Liver (tissue), 8 donors: ENCODE measurements at regions not wholly inside any gene's neighbourhood (a gene's known extent, or its start where the extent isn't known, plus 50 kb on each side); places are given as distances from the start of the nearest gene placed in this dataset.

ENCODE experiments used
- DNase-seq: peaks from one replicate; pipeline ENCODE4 v3.0.0-alpha.2; 2017; ENCODE audit warnings: low spot score
- H3K27ac ChIP-seq, 2 donors: one replicate each; pipeline ENCODE4 v1.7.0; 2013; ENCODE audit warnings: inconsistent platforms in 2 of 2, low read length in 2 of 2, control low read depth in 1 of 2, low read depth in 1 of 2, mild to moderate bottlenecking in 1 of 2
- H3K27me3 ChIP-seq, 4 donors: one replicate each; pipeline versions ENCODE4 v1.6.1 to v1.7.0; 2013; ENCODE audit warnings: low read length in 3 of 4, inconsistent platforms in 1 of 4, mild to moderate bottlenecking in 1 of 4, moderate library complexity in 1 of 4; ENCODE audit not compliant: control insufficient read depth in 4 of 4, insufficient read depth in 4 of 4
- H3K36me3 ChIP-seq, 4 donors: one replicate each; pipeline versions ENCODE4 v1.6.1 to v1.7.0; 2013; ENCODE audit warnings: low read length in 3 of 4, mild to moderate bottlenecking in 3 of 4, low read depth in 1 of 4, moderate library complexity in 1 of 4; ENCODE audit not compliant: control insufficient read depth in 4 of 4, insufficient read depth in 3 of 4
- H3K4me1 ChIP-seq, 4 donors: one replicate each; pipeline versions ENCODE4 v1.6.1 to v1.7.0; 2013; ENCODE audit warnings: low read length in 3 of 4, mild to moderate bottlenecking in 3 of 4, moderate library complexity in 1 of 4; ENCODE audit not compliant: control insufficient read depth in 4 of 4, insufficient read depth in 4 of 4
- H3K4me3 ChIP-seq, 3 donors: one replicate each; pipeline versions ENCODE4 v1.6.1 to v1.7.0; 2013; ENCODE audit warnings: low read length in 3 of 3, control low read depth in 1 of 3, low read depth in 1 of 3, mild to moderate bottlenecking in 1 of 3
- H3K9ac ChIP-seq, 2 donors: one replicate each; pipeline ENCODE4 v1.7.0; 2013; ENCODE audit warnings: low read length in 2 of 2, mild to moderate bottlenecking in 2 of 2, moderate library complexity in 2 of 2, control low read depth in 1 of 2, low read depth in 1 of 2
- H3K9me3 ChIP-seq, 4 donors: one replicate each; pipeline versions ENCODE4 v1.6.1 to v1.7.0; 2013; ENCODE audit warnings: low read length in 3 of 4; ENCODE audit not compliant: control insufficient read depth in 4 of 4
- CTCF ChIP-seq: fragments of 150-350 bp; IDR thresholded peaks from 2 replicates; pipeline ENCODE4 v1.5.1; 2017; ENCODE audit warnings: improper control_type of control experiment, low read depth, low read length; ENCODE audit not compliant: missing input control
- EGR1 ChIP-seq, 2 donors: IDR thresholded peaks; 2 replicates each; pipeline ENCODE4 v1.6.1; 2016 to 2018; ENCODE audit warnings: antibody characterized with exemption in 2 of 2, low read depth in 2 of 2
- FOXA1 ChIP-seq: IDR thresholded peaks from 2 replicates; pipeline ENCODE4 v1.6.1; 2016; ENCODE audit warnings: antibody characterized with exemption
- FOXA2 ChIP-seq: IDR thresholded peaks from 2 replicates; pipeline ENCODE4 v1.6.1; 2016; ENCODE audit warnings: antibody characterized with exemption
- GABPA ChIP-seq, 2 donors: IDR thresholded peaks in 1 of 2; conservative IDR thresholded peaks in 1 of 2; 2 replicates each; pipeline ENCODE4 v1.6.1; 2016; ENCODE audit warnings: antibody characterized with exemption in 2 of 2, mild to moderate bottlenecking in 1 of 2, moderate library complexity in 1 of 2
- JUND ChIP-seq, 2 donors: IDR thresholded peaks; 2 replicates each; pipeline ENCODE4 v1.6.1; 2016; ENCODE audit warnings: antibody characterized with exemption in 2 of 2
- NR2F2 ChIP-seq: IDR thresholded peaks from 2 replicates; pipeline ENCODE4 v1.6.1; 2016; ENCODE audit warnings: antibody characterized with exemption
- RAD21 ChIP-seq, 2 donors: IDR thresholded peaks; 2 replicates each; pipeline ENCODE4 v1.6.1; 2016; ENCODE audit warnings: antibody characterized with exemption in 2 of 2, mild to moderate bottlenecking in 2 of 2
- REST ChIP-seq: IDR thresholded peaks from 2 replicates; pipeline ENCODE4 v1.6.1; 2016; ENCODE audit warnings: antibody characterized with exemption, mild to moderate bottlenecking
- SP1 ChIP-seq: IDR thresholded peaks from 2 replicates; pipeline ENCODE4 v1.6.1; 2018; ENCODE audit warnings: antibody characterized with exemption, mild to moderate bottlenecking
- TAF1 ChIP-seq: conservative IDR thresholded peaks from 2 replicates; pipeline ENCODE4 v1.6.1; 2016; ENCODE audit warnings: antibody characterized with exemption, mild to moderate bottlenecking
- WGBS: extraction: QIAGEN DNeasy Blood & Tissue Kit; methylation state at CpG from one replicate; pipeline ENCODE4 v1.1.7; 2013; 5-methylcytosine and 5-hydroxymethylcytosine counted together
- TF ChIP-seq, protein P1 (sequence below): IDR thresholded peaks from 2 replicates; pipeline ENCODE4 v1.6.1; 2016; ENCODE audit warnings: antibody characterized with exemption
- TF ChIP-seq, protein P2 (sequence below): IDR thresholded peaks from 2 replicates; pipeline ENCODE4 v1.6.1; 2016; ENCODE audit warnings: antibody characterized with exemption
- donor health status: healthy.
- donor health status: healthy.
- donor health status: healthy.
- donor health status: healthy.
- donor health status: healthy.

GRCh38 chr2:9717886-9718451 lies 87.2 kb upstream of the YWHAQ start (continued):
- TF ChIP-seq REST (no peak), EGR1 (IDR thresholded peaks at IDR 0.05; ENCODE audit: low read depth in 2 of 2) (no peak)

DNA sequence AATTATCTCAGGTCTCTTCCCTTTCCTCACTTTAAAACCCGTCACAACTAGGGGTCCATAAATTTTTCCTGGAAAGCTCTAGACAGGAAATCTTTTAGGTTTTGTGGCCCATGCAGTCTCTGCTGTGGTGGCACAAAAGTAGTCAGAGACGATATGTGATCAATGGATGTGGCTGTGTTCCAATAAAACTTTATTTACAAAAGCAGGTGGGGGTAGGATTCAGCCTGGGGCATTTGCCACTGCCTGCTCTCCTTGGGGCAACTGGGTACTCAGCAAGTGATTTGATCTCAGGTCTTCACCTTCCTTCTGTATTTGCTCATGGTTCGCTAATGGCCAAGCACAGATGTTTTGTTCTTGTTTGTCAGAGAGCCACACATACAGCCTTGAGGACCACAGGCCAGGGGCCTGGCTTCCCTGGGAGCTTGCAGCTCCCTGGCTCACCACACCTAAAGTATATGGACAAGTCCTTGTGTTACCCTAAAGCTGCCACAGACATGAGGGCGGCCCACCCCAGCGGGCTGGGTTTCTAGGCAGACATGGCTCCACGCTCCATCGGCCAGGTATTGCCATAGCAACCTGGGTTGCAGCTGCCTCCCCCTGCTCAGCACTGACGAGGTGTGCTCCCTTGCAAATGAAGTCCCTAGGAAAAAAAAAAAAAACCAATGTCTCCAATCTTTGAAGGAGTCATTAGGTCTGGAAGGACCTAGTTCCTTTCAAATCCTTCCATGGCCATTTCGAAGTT lies 89.7 kb upstream of the YWHAQ start:
- DNase-seq, result no peak

DNA sequence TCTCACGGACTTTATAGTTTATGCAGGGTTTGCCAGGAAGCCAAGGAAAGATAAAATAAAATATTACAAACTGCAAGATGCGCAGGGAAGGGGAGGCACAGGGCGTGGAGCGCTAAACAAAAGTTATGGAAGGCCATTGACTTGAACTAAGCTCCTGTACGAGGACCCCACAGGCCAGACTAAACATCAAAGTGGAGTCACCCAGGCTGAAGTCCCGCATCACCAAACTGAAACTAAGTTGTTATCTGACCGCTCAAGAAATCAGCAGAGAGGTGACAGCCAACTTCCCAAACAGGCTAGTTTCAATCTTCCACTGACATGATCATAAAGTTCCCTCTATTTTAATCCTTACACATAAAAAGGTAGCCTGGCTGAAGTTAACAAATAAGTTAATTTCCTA lies 90.5 kb upstream of the YWHAQ start:
- Histone ChIP-seq H3K27ac (no peak overlapping the region), H3K4me1 (no peaks in the 10 kb centered on the region), H3K4me3 (no peak overlapping the region), H3K36me3 (no peaks in the 10 kb centered on the region), H3K9ac (no peak overlapping the region), H3K27me3 (no peaks in the 10 kb centered on the region), H3K9me3 (no peaks in the 10 kb centered on the region)
- 69% methylated on average over 7 of the region's 7 CpGs for WGBS
- DNase-seq, result no peak
- no peak for TF ChIP-seq EGR1 (IDR thresholded peaks at IDR 0.05; ENCODE audit: low read depth in 2 of 2)
- TF ChIP-seq, protein P1, sequence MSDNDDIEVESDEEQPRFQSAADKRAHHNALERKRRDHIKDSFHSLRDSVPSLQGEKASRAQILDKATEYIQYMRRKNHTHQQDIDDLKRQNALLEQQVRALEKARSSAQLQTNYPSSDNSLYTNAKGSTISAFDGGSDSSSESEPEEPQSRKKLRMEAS, result no peak
- no peak for TF ChIP-seq FOXA2

More for the DNA sequence above, 89.7 kb upstream of the YWHAQ start:
- no peaks in the 10 kb centered on the region for H3K36me3 ChIP-seq
- TF ChIP-seq CTCF, result no peak
- no peak for TF ChIP-seq FOXA1
- no peak overlapping the region for H3K9ac ChIP-seq
- 91% methylated on average over 9 of the region's 9 CpGs for WGBS
- H3K4me3 ChIP-seq, result no peak overlapping the region
- H3K4me1 ChIP-seq, result no peaks in the 10 kb centered on the region
- H3K27ac ChIP-seq, result no peak overlapping the region
- no peaks in the 10 kb centered on the region for H3K9me3 ChIP-seq
- H3K27me3 ChIP-seq, result no peaks in the 10 kb centered on the region

DNA sequence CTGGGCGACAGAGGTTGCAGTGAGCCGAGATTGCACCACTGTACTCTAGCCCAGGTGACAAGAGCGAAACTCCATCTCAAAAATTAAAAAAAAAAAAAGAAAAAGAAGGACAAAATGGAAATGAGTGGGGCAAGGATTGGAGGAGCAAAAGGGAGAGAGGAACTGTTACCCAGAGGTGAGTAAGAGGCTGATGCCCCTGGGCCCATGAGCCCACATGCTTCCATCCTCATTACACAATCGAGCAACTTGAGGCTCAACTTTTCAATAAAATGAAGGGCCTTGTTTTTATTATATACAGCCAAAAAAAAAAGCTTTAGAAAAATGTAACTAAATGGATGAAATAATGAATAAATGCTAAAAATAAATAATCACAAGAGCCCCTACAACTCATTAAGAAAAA lies 91.7 kb upstream of the YWHAQ start:
- H3K27ac ChIP-seq, result no peak overlapping the region
- no peaks in the 10 kb centered on the region for H3K36me3 ChIP-seq
- no peaks in the 10 kb centered on the region for H3K9me3 ChIP-seq
- no peaks in the 10 kb centered on the region for H3K27me3 ChIP-seq
- H3K4me3 ChIP-seq, result no peak overlapping the region
- H3K9ac ChIP-seq, result no peak overlapping the region
- WGBS, result 96% methylated on average over 3 of the region's 4 CpGs
- no peak for DNase-seq
- H3K4me1 ChIP-seq, result no peaks in the 10 kb centered on the region
- TF ChIP-seq, protein P1, result no peak
- no peak for TF ChIP-seq TAF1
- no peak for TF ChIP-seq GABPA (IDR thresholded peaks at IDR 0.05 in 1 of 2, conservative IDR thresholded peaks at IDR 0.05 in 1 of 2)
- TF ChIP-seq CTCF, result no peak
- no peak for TF ChIP-seq SP1
- TF ChIP-seq JUND (IDR thresholded peaks at IDR 0.05), result no peak
- no peak for TF ChIP-seq RAD21 (IDR thresholded peaks at IDR 0.05)
- no peak for TF ChIP-seq FOXA1
- TF ChIP-seq NR2F2, result no peak
- TF ChIP-seq, protein P2, sequence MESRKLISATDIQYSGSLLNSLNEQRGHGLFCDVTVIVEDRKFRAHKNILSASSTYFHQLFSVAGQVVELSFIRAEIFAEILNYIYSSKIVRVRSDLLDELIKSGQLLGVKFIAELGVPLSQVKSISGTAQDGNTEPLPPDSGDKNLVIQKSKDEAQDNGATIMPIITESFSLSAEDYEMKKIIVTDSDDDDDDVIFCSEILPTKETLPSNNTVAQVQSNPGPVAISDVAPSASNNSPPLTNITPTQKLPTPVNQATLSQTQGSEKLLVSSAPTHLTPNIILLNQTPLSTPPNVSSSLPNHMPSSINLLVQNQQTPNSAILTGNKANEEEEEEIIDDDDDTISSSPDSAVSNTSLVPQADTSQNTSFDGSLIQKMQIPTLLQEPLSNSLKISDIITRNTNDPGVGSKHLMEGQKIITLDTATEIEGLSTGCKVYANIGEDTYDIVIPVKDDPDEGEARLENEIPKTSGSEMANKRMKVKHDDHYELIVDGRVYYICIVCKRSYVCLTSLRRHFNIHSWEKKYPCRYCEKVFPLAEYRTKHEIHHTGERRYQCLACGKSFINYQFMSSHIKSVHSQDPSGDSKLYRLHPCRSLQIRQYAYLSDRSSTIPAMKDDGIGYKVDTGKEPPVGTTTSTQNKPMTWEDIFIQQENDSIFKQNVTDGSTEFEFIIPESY, result no peak
